ENCODE measurements at regions not wholly inside any gene's neighbourhood (a gene's known extent, or its start where the extent isn't known, plus 50 kb on each side); places are given as distances from the start of the nearest gene placed in this dataset.

DNA sequence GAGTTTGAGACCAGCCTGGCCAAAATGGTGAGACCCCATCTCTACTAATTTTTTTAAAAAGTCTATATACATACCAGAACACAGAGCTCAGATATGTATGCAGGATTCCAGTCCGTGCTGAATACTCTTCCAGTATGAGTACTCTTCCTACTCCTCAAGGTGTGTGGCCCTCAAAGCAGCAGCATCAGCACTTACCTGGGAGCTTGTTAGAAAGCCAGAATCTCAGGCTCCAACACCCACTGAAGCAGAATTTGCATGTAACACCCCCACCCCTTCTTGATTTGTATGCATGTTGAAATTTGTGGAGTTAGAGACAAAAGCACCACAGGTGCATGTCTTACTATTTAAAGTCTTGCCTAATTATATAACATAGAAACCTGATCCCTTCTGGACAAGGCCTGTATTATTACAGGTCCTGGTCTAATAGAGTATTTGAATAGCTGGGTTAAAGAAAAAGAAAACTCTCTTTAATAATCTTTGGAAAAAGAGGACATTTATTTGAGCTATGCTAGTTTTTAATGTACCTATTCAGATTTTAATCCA lies 50.3 kb upstream of the NFE2L2 start:
- no peaks in the 10 kb centered on the region for H3K9me3 ChIP-seq (ENCODE audit: control insufficient read depth, low read length, poor library complexity, severe bottlenecking)
- ATAC-seq = no peak
- H3K4me3 Mint-ChIP-seq = no peak overlapping the region

DNA sequence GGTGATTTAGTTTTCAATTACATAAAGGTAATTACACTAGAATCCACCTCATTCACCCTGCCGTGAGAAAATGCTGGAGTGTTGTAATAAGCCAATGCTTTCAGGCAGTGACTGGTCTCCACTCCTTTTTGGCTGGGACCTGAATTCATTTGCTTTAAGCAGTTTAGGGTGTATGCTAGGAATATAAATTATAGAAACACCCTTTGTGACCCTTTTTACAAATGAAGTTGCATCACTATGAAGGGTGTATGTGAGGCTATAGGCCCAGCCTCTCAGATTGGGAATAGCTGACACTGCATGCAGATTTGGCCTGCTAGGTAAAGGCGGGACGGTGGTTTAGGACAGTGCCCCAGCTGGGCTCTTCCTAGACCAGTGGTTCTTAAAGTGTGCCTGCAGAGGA lies 50.8 kb upstream of the NFE2L2 start:
- H3K4me3 Mint-ChIP-seq = no peak overlapping the region
- no peaks in the 10 kb centered on the region for H3K27me3 Mint-ChIP-seq
- H3K4me1 Mint-ChIP-seq = peaks cover 14% of the 10 kb centered on the region
- DNase-seq = no peak
- no peaks in the 10 kb centered on the region for H3K9me3 ChIP-seq (ENCODE audit: control insufficient read depth, low read length, poor library complexity, severe bottlenecking)
- no peak for ATAC-seq
- no peak overlapping the region for H3K27ac Mint-ChIP-seq
- no peaks in the 10 kb centered on the region for H3K36me3 Mint-ChIP-seq (ENCODE audit: low read depth)

More for the DNA sequence above, 50.3 kb upstream of the NFE2L2 start:
- Mint-ChIP-seq H3K36me3 (ENCODE audit: low read depth) (no peaks in the 10 kb centered on the region), H3K27ac (no peak overlapping the region), H3K4me1 (peaks cover 17% of the 10 kb centered on the region), H3K27me3 (no peaks in the 10 kb centered on the region)
- no peak for DNase-seq

DNA sequence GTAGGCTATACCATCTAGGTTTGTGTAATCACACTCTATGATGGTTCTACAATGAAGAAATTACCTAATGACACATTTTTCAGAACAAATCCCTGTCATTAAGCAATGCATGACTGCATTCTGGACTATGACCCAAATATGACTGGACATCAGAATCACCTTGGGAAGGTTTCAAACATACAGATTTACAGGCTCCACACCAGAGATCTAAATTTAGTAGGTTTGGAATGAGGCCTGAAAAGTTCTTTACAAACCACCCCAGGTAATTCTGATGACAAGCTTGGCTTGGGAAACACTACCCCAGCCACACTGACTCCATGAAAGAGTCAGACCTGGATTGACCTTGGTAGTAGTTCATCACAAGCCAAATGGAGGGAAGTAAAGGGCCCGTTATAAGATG lies 52.2 kb upstream of the NFE2L2 start:
- Mint-ChIP-seq H3K27ac (no peak overlapping the region), H3K4me1 (peaks cover 7% of the 10 kb centered on the region), H3K36me3 (ENCODE audit: low read depth) (no peaks in the 10 kb centered on the region), H3K4me3 (no peak overlapping the region), H3K27me3 (no peaks in the 10 kb centered on the region)
- DNase-seq (no peak), ATAC-seq (no peak)
- H3K9me3 ChIP-seq (ENCODE audit: control insufficient read depth, low read length, poor library complexity, severe bottlenecking) = no peaks in the 10 kb centered on the region

DNA sequence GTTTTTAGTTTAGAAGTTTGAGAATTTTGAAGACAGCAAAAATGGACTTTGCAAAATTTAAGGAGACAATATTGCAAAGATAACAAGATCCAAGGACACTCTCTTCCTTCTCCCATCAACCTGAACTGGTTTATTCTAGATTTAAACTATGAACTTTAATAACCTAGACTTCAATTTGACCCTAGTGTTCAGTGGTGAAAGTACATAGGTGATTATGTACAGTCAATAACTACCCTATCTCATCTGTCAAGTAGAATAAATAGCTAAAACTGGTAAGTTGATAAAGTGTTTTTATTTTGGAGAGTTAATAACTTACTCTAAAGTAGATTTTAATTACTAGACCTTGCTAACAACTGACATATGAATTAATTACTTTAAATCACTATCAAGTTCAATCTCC lies 52.9 kb upstream of the NFE2L2 start:
- H3K4me1 Mint-ChIP-seq = peaks cover 7% of the 10 kb centered on the region
- H3K36me3 Mint-ChIP-seq (ENCODE audit: low read depth) = no peaks in the 10 kb centered on the region
- H3K27me3 Mint-ChIP-seq = no peaks in the 10 kb centered on the region
- ATAC-seq (no peak), DNase-seq (no peak)
- H3K27ac Mint-ChIP-seq = no peak overlapping the region
- no peaks in the 10 kb centered on the region for H3K9me3 ChIP-seq (ENCODE audit: control insufficient read depth, low read length, poor library complexity, severe bottlenecking)
- no peak overlapping the region for H3K4me3 Mint-ChIP-seq

DNA sequence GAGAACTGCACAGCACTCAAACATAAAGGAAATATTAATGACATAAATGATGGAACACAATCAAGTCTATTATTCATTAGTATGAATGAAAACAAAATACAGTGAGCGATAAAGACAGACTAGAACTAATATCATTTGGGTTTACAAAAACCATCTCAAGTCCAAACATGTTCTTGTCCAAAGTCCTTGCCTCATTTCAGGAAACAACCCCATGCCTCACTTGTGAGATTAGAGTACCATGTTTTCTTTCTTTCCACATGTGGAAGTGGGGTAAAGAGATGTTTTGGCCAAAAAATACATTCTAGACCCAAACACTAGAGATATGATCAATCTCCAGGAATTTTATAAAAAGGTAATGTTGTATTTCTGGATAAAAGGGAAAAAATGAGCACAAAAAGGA lies 53.3 kb upstream of the NFE2L2 start:
- Mint-ChIP-seq H3K27ac (no peak overlapping the region), H3K27me3 (no peaks in the 10 kb centered on the region), H3K4me1 (peaks cover 7% of the 10 kb centered on the region), H3K36me3 (ENCODE audit: low read depth) (no peaks in the 10 kb centered on the region), H3K4me3 (no peak overlapping the region)
- ATAC-seq = no peak
- H3K9me3 ChIP-seq (ENCODE audit: control insufficient read depth, low read length, poor library complexity, severe bottlenecking) = no peaks in the 10 kb centered on the region
- DNase-seq = no peak

DNA sequence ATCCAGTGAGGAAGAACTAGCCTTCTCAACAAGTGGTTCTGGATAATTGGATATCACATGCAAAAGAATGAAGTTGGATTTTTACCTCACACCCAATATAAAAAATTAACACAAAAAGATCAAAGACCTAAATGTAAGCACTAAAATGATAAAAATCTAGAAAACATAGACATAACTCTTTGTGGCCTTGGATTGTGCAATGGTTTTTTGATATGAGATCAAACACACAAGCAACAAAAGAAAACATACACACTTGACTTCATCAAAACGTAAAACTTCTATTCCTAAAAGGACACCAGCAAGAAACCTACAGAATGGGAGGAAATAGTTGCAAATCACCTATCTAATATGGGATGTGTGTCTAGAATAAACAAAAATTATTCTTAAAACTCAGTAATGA lies 54.1 kb upstream of the NFE2L2 start:
- Mint-ChIP-seq H3K36me3 (ENCODE audit: low read depth) (peaks cover 2% of the 10 kb centered on the region), H3K4me3 (no peak overlapping the region), H3K27ac (no peak overlapping the region), H3K4me1 (no peaks in the 10 kb centered on the region), H3K27me3 (no peaks in the 10 kb centered on the region)
- ATAC-seq = no peak
- no peaks in the 10 kb centered on the region for H3K9me3 ChIP-seq (ENCODE audit: control insufficient read depth, low read length, poor library complexity, severe bottlenecking)
- DNase-seq = no peak

DNA sequence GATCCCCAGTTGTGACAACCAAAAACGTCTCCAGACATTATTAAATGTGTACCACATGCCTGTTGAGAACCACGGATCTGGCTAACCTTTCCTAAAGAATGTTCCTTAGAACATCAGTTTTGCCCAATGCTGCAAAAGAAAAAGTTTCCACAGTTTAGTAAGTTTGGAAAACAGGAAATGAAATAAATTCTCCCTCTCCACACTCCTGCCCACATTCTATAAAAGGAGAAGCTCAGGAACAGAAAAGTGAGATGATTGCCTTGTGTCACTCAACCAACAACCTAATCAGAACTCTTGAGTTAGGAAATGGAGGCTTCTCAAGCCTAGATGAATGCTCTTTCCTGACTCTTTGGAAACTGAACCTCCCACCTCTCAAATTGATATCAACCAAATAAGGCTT lies 56.1 kb upstream of the NFE2L2 start:
- Mint-ChIP-seq H3K4me1 (peaks cover 4% of the 10 kb centered on the region), H3K27me3 (no peaks in the 10 kb centered on the region), H3K4me3 (no peak overlapping the region), H3K27ac (no peak overlapping the region), H3K36me3 (ENCODE audit: low read depth) (peaks cover 7% of the 10 kb centered on the region)
- no peak for ATAC-seq
- H3K9me3 ChIP-seq (ENCODE audit: control insufficient read depth, low read length, poor library complexity, severe bottlenecking) = no peaks in the 10 kb centered on the region
- DNase-seq = no peak

DNA sequence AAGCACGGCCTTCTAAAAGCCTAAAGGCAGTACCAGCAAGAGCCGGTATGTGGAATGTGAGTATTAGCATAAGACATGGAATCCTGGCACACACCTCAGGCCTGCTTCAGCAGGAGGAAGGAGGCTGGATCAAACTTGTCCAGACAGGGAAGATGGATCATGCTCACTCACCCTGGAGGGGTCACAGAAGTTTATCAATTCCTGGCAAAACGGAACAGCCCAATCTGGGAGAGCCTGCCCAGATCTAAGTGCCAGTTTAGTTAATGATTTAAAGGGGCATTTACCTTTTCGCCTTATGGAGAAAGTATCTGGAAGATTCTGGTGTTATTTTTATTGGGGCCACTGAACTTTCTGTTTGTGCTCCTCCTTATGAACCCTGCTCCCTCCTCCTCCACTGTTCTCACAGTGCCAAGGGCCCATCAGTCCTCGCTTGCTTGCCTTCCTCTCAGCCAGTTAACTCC lies 58.3 kb upstream of the NFE2L2 start:
- Mint-ChIP-seq H3K36me3 (ENCODE audit: low read depth) (peaks cover 7% of the 10 kb centered on the region), H3K27me3 (no peaks in the 10 kb centered on the region), H3K4me3 (no peak overlapping the region), H3K4me1 (peaks cover 4% of the 10 kb centered on the region), H3K27ac (no peak overlapping the region)
- ATAC-seq = no peak
- H3K9me3 ChIP-seq (ENCODE audit: control insufficient read depth, low read length, poor library complexity, severe bottlenecking) = no peaks in the 10 kb centered on the region
- DNase-seq = no peak

DNA sequence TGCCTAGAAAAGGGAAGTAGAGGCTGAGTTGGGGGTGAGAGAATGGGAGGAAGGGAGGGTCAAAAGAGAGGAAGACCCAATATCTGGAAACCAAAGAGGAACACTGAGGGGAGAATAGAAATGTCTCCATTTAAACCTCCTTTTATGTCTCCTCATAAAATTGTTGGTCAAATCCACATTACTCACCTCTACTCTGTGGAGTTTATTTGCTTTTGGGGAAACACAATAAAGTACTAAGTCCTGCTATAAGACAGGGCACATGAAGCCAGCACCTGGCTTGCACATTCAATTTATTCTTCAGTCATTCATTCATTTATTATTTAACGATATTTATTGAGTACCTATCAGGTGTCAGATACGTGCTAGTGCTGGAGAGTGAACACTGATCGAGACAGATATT lies 60.3 kb upstream of the NFE2L2 start:
- no peak overlapping the region for H3K27ac Mint-ChIP-seq
- H3K36me3 Mint-ChIP-seq (ENCODE audit: low read depth) = peaks cover 7% of the 10 kb centered on the region
- peaks cover 4% of the 10 kb centered on the region for H3K4me1 Mint-ChIP-seq
- H3K9me3 ChIP-seq (ENCODE audit: control insufficient read depth, low read length, poor library complexity, severe bottlenecking) = no peaks in the 10 kb centered on the region
- DNase-seq (no peak), ATAC-seq (no peak)
- no peak overlapping the region for H3K4me3 Mint-ChIP-seq
- no peaks in the 10 kb centered on the region for H3K27me3 Mint-ChIP-seq

DNA sequence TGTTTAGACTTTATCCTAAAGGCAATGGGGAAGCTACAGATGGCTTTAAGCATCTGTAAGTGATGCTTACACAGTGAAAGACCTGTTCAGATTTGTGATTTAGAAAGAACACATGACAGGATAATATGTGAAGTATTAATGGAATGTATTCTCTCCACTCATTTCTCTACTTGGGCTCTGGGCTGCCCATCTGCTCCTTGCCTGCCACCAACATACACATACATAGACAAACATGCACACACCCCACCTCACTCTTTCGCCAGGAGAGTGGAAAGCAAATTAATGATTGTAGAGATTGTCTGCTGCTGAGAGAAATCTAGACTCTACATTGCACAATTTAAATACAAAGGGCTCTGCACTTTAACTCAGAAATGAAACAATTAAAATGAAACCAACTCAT lies 61.0 kb upstream of the NFE2L2 start:
- H3K27ac Mint-ChIP-seq = no peak overlapping the region
- no peaks in the 10 kb centered on the region for H3K9me3 ChIP-seq (ENCODE audit: control insufficient read depth, low read length, poor library complexity, severe bottlenecking)
- peaks cover 7% of the 10 kb centered on the region for H3K36me3 Mint-ChIP-seq (ENCODE audit: low read depth)
- peaks cover 4% of the 10 kb centered on the region for H3K4me1 Mint-ChIP-seq
- no peak overlapping the region for H3K4me3 Mint-ChIP-seq
- no peak for ATAC-seq
- DNase-seq = no peak
- H3K27me3 Mint-ChIP-seq = no peaks in the 10 kb centered on the region

DNA sequence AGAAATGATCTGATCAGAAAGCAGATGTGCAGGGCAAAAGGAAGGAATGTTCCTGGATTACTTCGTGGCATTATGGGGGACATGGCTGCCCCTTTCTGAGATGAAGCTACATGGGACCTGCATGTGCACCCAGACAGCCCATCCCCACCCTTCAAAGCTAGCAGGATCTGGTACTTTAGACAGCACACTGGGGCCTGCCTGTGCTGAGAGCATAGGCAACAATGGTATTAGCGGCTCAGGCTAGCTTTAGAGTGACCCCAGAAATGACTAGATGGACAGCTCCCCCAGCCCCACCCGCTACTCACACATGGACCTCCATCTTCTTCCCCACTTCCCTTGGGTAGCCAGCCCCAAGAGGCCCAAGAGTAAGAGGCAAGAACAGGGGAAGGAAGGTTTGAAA lies 61.5 kb upstream of the NFE2L2 start:
- H3K4me3 Mint-ChIP-seq = no peak overlapping the region
- H3K36me3 Mint-ChIP-seq (ENCODE audit: low read depth) = peaks cover 7% of the 10 kb centered on the region
- DNase-seq (no peak), ATAC-seq (no peak)
- no peaks in the 10 kb centered on the region for H3K9me3 ChIP-seq (ENCODE audit: control insufficient read depth, low read length, poor library complexity, severe bottlenecking)
- H3K27me3 Mint-ChIP-seq = no peaks in the 10 kb centered on the region
- no peak overlapping the region for H3K27ac Mint-ChIP-seq
- H3K4me1 Mint-ChIP-seq = peaks cover 4% of the 10 kb centered on the region

DNA sequence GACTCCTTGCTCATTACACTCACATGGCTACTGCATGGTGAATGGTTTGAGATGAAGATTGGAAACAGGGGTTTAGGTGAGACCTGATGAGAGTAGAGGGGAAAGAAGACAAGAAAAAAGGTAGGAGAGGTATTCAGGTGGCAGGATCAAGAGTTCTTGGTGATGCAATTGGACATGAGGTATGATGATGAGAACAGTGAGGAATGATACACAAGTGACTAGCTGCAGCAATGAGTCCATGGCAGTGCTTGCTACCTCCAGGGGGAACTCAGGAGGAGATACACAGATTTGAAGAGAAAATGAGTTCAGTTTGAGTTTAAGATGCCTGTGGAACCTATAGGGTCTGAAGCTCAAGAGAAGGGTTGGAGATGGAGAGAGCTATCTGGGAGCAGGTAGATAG lies 62.1 kb upstream of the NFE2L2 start:
- Mint-ChIP-seq H3K36me3 (ENCODE audit: low read depth) (peaks cover 7% of the 10 kb centered on the region), H3K27ac (no peak overlapping the region)
- DNase-seq = no peak

DNA sequence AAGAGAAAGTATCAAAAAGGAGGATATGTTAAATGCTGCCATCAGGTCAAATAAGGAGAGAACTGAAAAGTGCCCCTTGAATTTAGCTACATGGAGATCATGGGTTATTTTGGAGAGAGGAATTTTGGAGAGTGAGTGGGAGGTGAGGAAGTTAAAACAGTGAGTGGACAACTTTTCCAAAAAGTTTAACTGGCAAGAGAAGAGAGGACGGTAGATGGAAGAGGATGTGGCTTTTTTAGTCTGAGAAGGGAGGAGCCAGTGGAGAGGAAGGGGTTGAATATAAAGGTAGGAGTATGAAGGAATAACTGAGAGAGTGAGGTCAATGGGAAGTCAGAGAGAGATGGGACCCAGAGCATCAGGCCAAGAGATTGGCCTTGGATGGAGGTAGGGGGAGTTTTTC lies 62.5 kb upstream of the NFE2L2 start:
- DNase-seq (no peak), ATAC-seq (no peak)
- Mint-ChIP-seq H3K36me3 (ENCODE audit: low read depth) (peaks cover 7% of the 10 kb centered on the region), H3K4me3 (no peak overlapping the region), H3K27ac (no peak overlapping the region), H3K4me1 (peaks cover 4% of the 10 kb centered on the region), H3K27me3 (no peaks in the 10 kb centered on the region)
- H3K9me3 ChIP-seq (ENCODE audit: control insufficient read depth, low read length, poor library complexity, severe bottlenecking) = no peaks in the 10 kb centered on the region

More for the DNA sequence above, 62.1 kb upstream of the NFE2L2 start:
- no peaks in the 10 kb centered on the region for H3K9me3 ChIP-seq (ENCODE audit: control insufficient read depth, low read length, poor library complexity, severe bottlenecking)
- H3K27me3 Mint-ChIP-seq = no peaks in the 10 kb centered on the region
- H3K4me1 Mint-ChIP-seq = peaks cover 4% of the 10 kb centered on the region
- ATAC-seq = no peak
- no peak overlapping the region for H3K4me3 Mint-ChIP-seq

DNA sequence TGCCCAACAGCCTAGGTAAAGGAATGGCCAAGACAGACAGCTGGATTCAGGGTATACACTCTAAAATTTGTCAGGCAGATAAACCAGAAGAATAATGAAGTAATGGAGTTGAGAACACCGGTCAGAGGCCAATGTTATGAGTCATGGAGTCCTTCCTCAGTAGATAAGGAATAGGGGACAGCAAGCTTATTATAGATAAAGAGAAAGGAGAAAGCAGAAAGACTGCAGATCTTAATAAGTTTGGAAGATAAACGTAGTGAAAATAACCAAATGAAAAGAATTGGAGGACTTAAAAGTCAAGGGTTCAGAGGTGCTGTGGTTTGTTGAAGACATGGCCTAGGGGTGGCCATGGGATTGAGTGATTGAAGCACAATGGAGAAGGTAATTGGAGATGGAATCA lies 63.5 kb upstream of the NFE2L2 start:
- no peak overlapping the region for H3K4me3 Mint-ChIP-seq
- peaks cover 6% of the 10 kb centered on the region for H3K4me1 Mint-ChIP-seq
- H3K27me3 Mint-ChIP-seq = no peaks in the 10 kb centered on the region
- H3K27ac Mint-ChIP-seq = no peak overlapping the region
- DNase-seq (no peak), ATAC-seq (no peak)
- H3K9me3 ChIP-seq (ENCODE audit: control insufficient read depth, low read length, poor library complexity, severe bottlenecking) = no peaks in the 10 kb centered on the region
- peaks cover 7% of the 10 kb centered on the region for H3K36me3 Mint-ChIP-seq (ENCODE audit: low read depth)
